Trophoblast cell (in vitro differentiated cells and primary cell): ENCODE measurements at regions not wholly inside any gene's neighbourhood (a gene's known extent, or its start where the extent isn't known, plus 50 kb on each side); places are given as distances from the start of the nearest gene placed in this dataset.

Experiments used
- DNase-seq, 2 donors: peaks; one replicate each; pipeline ENCODE4 v3.0.0-alpha.2; 2016
- H2AFZ ChIP-seq: 2 replicates; pipeline ENCODE4 v1.6.1; 2013; ENCODE audit warnings: low read length, moderate library complexity, mild to moderate bottlenecking; ENCODE audit not compliant: insufficient read depth, poor library complexity
- H2AK5ac ChIP-seq: 2 replicates; pipeline ENCODE4 v1.6.1; 2013; ENCODE audit warnings: mild to moderate bottlenecking, low read length
- H2BK120ac ChIP-seq: 2 replicates; pipeline ENCODE4 v1.6.1; 2013; ENCODE audit warnings: low read length, mild to moderate bottlenecking, moderate library complexity; ENCODE audit not compliant: insufficient read depth, poor library complexity
- H2BK12ac ChIP-seq: 2 replicates; pipeline ENCODE4 v1.6.1; 2013; ENCODE audit warnings: mild to moderate bottlenecking, low read length, moderate library complexity
- H2BK5ac ChIP-seq: 2 replicates; pipeline ENCODE4 v1.6.1; 2013; ENCODE audit warnings: low read length, low read depth, moderate library complexity, mild to moderate bottlenecking; ENCODE audit not compliant: poor library complexity
- H3K14ac ChIP-seq: 2 replicates; pipeline ENCODE4 v1.6.1; 2013; ENCODE audit warnings: mild to moderate bottlenecking, low read length
- H3K18ac ChIP-seq: 2 replicates; pipeline ENCODE4 v1.6.1; 2013; ENCODE audit warnings: mild to moderate bottlenecking, low read length
- H3K23ac ChIP-seq: 2 replicates; pipeline ENCODE4 v1.6.1; 2013; ENCODE audit warnings: low read length
- H3K27ac ChIP-seq: 2 replicates; pipeline ENCODE4 v1.5.1; 2013; ENCODE audit warnings: low read depth, mild to moderate bottlenecking, inconsistent platforms, low read length, moderate library complexity
- H3K27me3 ChIP-seq: 2 replicates; pipeline ENCODE4 v1.6.1; 2013; ENCODE audit warnings: inconsistent platforms, mild to moderate bottlenecking, low read length, moderate library complexity; ENCODE audit not compliant: insufficient read depth
- H3K36me3 ChIP-seq, 2 experiments: 1 replicate in 1 of 2; 2 replicates in 1 of 2; pipeline ENCODE4 v1.6.1; 2013; ENCODE audit warnings: low read length in 2 of 2, mild to moderate bottlenecking in 2 of 2, moderate library complexity in 1 of 2; ENCODE audit not compliant: insufficient read depth in 2 of 2, control insufficient read depth in 1 of 2
- H3K4ac ChIP-seq: 2 replicates; pipeline ENCODE4 v1.6.1; 2013; ENCODE audit warnings: low read depth, mild to moderate bottlenecking, low read length, moderate library complexity
- H3K4me1 ChIP-seq, 2 experiments: 1 replicate in 1 of 2; 2 replicates in 1 of 2; pipeline ENCODE4 v1.6.1; 2013; ENCODE audit warnings: low read length in 2 of 2, mild to moderate bottlenecking in 2 of 2, moderate library complexity in 1 of 2; ENCODE audit not compliant: insufficient read depth in 2 of 2, control insufficient read depth in 1 of 2
- H3K4me2 ChIP-seq: 2 replicates; pipeline ENCODE4 v1.6.1; 2013; ENCODE audit warnings: inconsistent platforms, mild to moderate bottlenecking, low read length, moderate library complexity
- H3K4me3 ChIP-seq: 2 replicates; pipeline ENCODE4 v1.5.1; 2013; ENCODE audit warnings: mild to moderate bottlenecking, low read depth, low read length, inconsistent platforms
- H3K79me1 ChIP-seq: one replicate; pipeline ENCODE4 v1.6.1; 2013; ENCODE audit warnings: low read length
- H3K79me2 ChIP-seq: 2 replicates; pipeline ENCODE4 v1.6.1; 2013; ENCODE audit warnings: low read length, mild to moderate bottlenecking; ENCODE audit not compliant: control insufficient read depth, insufficient read depth, poor library complexity
- H3K9ac ChIP-seq: 2 replicates; pipeline ENCODE4 v1.6.1; 2013; ENCODE audit warnings: mild to moderate bottlenecking, low read length
- H3K9me3 ChIP-seq: 2 replicates; pipeline ENCODE4 v1.6.1; 2013; ENCODE audit warnings: low read depth, mild to moderate bottlenecking, control low read depth, inconsistent platforms, low read length; ENCODE audit not compliant: insufficient read depth
- H4K12ac ChIP-seq: 2 replicates; pipeline ENCODE4 v1.6.1; 2013; ENCODE audit warnings: low read depth, mild to moderate bottlenecking, low read length, moderate library complexity
- H4K8ac ChIP-seq: 2 replicates; pipeline ENCODE4 v1.6.1; 2013; ENCODE audit warnings: low read depth, mild to moderate bottlenecking, low read length, moderate library complexity
- H4K91ac ChIP-seq: one replicate; pipeline ENCODE4 v1.6.1; 2013; ENCODE audit warnings: low read depth, mild to moderate bottlenecking, low read length, moderate library complexity
- WGBS: extraction: QIAGEN DNeasy Blood & Tissue Kit; methylation state at CpG from one replicate; pipeline ENCODE4 v1.1.7; 2013; ENCODE audit warnings: missing lambda C conversion rate; ENCODE audit not compliant: insufficient read length, insufficient coverage; ENCODE audit errors: extremely low coverage; 5-methylcytosine and 5-hydroxymethylcytosine counted together

GRCh38 chr13:106115081-106115480 lies 420.4 kb downstream of the EFNB2 start:
- Histone ChIP-seq H2BK120ac (no peak overlapping the region), H3K36me3 (no peaks in the 10 kb centered on the region), H3K27ac (no peak overlapping the region), H3K4me2 (no peak overlapping the region), H3K79me1 (peaks cover 4% of the 10 kb centered on the region), H3K18ac (no peak overlapping the region), H4K91ac (no peak overlapping the region), H2BK12ac (no peak overlapping the region), H3K14ac (no peak overlapping the region), H4K8ac (no peak overlapping the region), H3K79me2 (no peaks in the 10 kb centered on the region), H3K4me3 (no peak overlapping the region), H3K23ac (no peak overlapping the region), H3K4ac (no peak overlapping the region), H3K9me3 (no peaks in the 10 kb centered on the region), H3K9ac (no peak overlapping the region), H2AFZ (no peak overlapping the region), H3K4me1 (peaks cover 0 to 2% of the 10 kb centered on the region in 2 experiments), H4K12ac (no peak overlapping the region), H2AK5ac (no peak overlapping the region), H2BK5ac (no peak overlapping the region), H3K27me3 (no peaks in the 10 kb centered on the region)
- DNase-seq, result no peak
- no CpG with 5 or more reads among the region's 2 CpGs for WGBS

DNA sequence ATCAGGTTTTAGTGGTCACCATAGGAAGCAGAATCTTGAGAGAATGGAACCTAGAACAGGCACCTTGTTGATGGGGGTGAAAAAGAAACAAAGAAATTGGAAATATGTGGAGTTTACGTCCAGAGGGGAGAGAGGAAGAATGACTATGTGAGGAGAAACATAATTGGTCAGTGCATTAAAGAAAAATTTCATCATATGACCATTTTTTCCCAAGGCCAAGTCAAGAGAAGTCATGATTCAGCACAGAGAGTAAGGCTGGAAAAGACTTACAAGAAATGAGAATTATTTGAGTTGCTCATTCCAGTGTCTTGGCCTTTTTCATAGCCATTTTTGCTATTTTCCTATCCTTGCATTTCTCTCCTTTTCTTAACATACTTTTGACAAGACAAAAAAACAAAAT lies 421.7 kb downstream of the EFNB2 start:
- Histone ChIP-seq H4K12ac (no peak overlapping the region), H3K27me3 (no peaks in the 10 kb centered on the region), H3K4me2 (no peak overlapping the region), H3K79me2 (no peaks in the 10 kb centered on the region), H2BK5ac (no peak overlapping the region), H2BK120ac (no peak overlapping the region), H3K9ac (no peak overlapping the region), H3K4ac (no peak overlapping the region), H2AK5ac (no peak overlapping the region), H3K23ac (no peak overlapping the region), H3K27ac (no peak overlapping the region), H3K4me1 (no peaks in the 10 kb centered on the region), H4K91ac (no peak overlapping the region), H3K9me3 (no peaks in the 10 kb centered on the region), H3K14ac (no peak overlapping the region), H3K18ac (no peak overlapping the region), H2BK12ac (no peak overlapping the region), H4K8ac (no peak overlapping the region), H2AFZ (no peak overlapping the region), H3K36me3 (no peaks in the 10 kb centered on the region), H3K4me3 (no peak overlapping the region), H3K79me1 (peaks cover 4% of the 10 kb centered on the region)
- DNase-seq, result no peak
- no CpG with 5 or more reads among the region's 1 CpG for WGBS

- H4K12ac ChIP-seq, result no peak overlapping the region
- H3K4me3 ChIP-seq, result no peak overlapping the region
- H2AK5ac ChIP-seq, result no peak overlapping the region
- H3K4me2 ChIP-seq, result no peak overlapping the region
- no peak overlapping the region for H2BK12ac ChIP-seq
- H2AFZ ChIP-seq, result no peak overlapping the region
- H3K4ac ChIP-seq, result no peak overlapping the region
- H3K79me2 ChIP-seq, result no peaks in the 10 kb centered on the region
- H3K4me1 ChIP-seq, result no peaks in the 10 kb centered on the region
- no peak overlapping the region for H4K91ac ChIP-seq
- DNase-seq, result no peak
- no peak overlapping the region for H2BK5ac ChIP-seq
- no peak overlapping the region for H3K27ac ChIP-seq
- no peaks in the 10 kb centered on the region for H3K36me3 ChIP-seq
- no peaks in the 10 kb centered on the region for H3K9me3 ChIP-seq
- H3K18ac ChIP-seq, result no peak overlapping the region
- H3K14ac ChIP-seq, result no peak overlapping the region
- no peak overlapping the region for H3K23ac ChIP-seq
- no peaks in the 10 kb centered on the region for H3K27me3 ChIP-seq
- no peak overlapping the region for H3K9ac ChIP-seq
- peaks cover 4% of the 10 kb centered on the region for H3K79me1 ChIP-seq
- no CpG with 5 or more reads among the region's 3 CpGs for WGBS
- H2BK120ac ChIP-seq, result no peak overlapping the region
- no peak overlapping the region for H4K8ac ChIP-seq
These were observed 423.3 kb downstream of the EFNB2 start for GRCh38 chr13:106112191-106112590.

GRCh38 chr13:106110241-106110855 lies 425.1 kb downstream of the EFNB2 start:
- Histone ChIP-seq H3K79me2 (no peaks in the 10 kb centered on the region), H3K18ac (no peak overlapping the region), H3K4me1 (no peaks in the 10 kb centered on the region), H3K4me2 (no peak overlapping the region), H3K23ac (no peak overlapping the region), H3K27me3 (no peaks in the 10 kb centered on the region), H2BK12ac (no peak overlapping the region), H4K91ac (no peak overlapping the region), H3K9me3 (no peaks in the 10 kb centered on the region), H2AK5ac (no peak overlapping the region), H3K27ac (no peak overlapping the region), H2BK120ac (no peak overlapping the region), H3K14ac (no peak overlapping the region), H2AFZ (no peak overlapping the region), H4K12ac (no peak overlapping the region), H3K79me1 (peaks cover 2% of the 10 kb centered on the region), H3K9ac (no peak overlapping the region), H3K4ac (no peak overlapping the region), H3K36me3 (no peaks in the 10 kb centered on the region), H4K8ac (no peak overlapping the region), H3K4me3 (no peak overlapping the region), H2BK5ac (no peak overlapping the region)
- DNase-seq, result peak; percentile 91 to 97
- WGBS, result no CpG with 5 or more reads among the region's 8 CpGs
